ENCODE measurements at regions not wholly inside any gene's neighbourhood (a gene's known extent, or its start where the extent isn't known, plus 50 kb on each side); places are given as distances from the start of the nearest gene placed in this dataset.

GRCh38 chr3:177966493-177966892 lies 569.7 kb upstream of the KCNMB2 start (continued):
- TF ChIP-seq, protein P1, sequence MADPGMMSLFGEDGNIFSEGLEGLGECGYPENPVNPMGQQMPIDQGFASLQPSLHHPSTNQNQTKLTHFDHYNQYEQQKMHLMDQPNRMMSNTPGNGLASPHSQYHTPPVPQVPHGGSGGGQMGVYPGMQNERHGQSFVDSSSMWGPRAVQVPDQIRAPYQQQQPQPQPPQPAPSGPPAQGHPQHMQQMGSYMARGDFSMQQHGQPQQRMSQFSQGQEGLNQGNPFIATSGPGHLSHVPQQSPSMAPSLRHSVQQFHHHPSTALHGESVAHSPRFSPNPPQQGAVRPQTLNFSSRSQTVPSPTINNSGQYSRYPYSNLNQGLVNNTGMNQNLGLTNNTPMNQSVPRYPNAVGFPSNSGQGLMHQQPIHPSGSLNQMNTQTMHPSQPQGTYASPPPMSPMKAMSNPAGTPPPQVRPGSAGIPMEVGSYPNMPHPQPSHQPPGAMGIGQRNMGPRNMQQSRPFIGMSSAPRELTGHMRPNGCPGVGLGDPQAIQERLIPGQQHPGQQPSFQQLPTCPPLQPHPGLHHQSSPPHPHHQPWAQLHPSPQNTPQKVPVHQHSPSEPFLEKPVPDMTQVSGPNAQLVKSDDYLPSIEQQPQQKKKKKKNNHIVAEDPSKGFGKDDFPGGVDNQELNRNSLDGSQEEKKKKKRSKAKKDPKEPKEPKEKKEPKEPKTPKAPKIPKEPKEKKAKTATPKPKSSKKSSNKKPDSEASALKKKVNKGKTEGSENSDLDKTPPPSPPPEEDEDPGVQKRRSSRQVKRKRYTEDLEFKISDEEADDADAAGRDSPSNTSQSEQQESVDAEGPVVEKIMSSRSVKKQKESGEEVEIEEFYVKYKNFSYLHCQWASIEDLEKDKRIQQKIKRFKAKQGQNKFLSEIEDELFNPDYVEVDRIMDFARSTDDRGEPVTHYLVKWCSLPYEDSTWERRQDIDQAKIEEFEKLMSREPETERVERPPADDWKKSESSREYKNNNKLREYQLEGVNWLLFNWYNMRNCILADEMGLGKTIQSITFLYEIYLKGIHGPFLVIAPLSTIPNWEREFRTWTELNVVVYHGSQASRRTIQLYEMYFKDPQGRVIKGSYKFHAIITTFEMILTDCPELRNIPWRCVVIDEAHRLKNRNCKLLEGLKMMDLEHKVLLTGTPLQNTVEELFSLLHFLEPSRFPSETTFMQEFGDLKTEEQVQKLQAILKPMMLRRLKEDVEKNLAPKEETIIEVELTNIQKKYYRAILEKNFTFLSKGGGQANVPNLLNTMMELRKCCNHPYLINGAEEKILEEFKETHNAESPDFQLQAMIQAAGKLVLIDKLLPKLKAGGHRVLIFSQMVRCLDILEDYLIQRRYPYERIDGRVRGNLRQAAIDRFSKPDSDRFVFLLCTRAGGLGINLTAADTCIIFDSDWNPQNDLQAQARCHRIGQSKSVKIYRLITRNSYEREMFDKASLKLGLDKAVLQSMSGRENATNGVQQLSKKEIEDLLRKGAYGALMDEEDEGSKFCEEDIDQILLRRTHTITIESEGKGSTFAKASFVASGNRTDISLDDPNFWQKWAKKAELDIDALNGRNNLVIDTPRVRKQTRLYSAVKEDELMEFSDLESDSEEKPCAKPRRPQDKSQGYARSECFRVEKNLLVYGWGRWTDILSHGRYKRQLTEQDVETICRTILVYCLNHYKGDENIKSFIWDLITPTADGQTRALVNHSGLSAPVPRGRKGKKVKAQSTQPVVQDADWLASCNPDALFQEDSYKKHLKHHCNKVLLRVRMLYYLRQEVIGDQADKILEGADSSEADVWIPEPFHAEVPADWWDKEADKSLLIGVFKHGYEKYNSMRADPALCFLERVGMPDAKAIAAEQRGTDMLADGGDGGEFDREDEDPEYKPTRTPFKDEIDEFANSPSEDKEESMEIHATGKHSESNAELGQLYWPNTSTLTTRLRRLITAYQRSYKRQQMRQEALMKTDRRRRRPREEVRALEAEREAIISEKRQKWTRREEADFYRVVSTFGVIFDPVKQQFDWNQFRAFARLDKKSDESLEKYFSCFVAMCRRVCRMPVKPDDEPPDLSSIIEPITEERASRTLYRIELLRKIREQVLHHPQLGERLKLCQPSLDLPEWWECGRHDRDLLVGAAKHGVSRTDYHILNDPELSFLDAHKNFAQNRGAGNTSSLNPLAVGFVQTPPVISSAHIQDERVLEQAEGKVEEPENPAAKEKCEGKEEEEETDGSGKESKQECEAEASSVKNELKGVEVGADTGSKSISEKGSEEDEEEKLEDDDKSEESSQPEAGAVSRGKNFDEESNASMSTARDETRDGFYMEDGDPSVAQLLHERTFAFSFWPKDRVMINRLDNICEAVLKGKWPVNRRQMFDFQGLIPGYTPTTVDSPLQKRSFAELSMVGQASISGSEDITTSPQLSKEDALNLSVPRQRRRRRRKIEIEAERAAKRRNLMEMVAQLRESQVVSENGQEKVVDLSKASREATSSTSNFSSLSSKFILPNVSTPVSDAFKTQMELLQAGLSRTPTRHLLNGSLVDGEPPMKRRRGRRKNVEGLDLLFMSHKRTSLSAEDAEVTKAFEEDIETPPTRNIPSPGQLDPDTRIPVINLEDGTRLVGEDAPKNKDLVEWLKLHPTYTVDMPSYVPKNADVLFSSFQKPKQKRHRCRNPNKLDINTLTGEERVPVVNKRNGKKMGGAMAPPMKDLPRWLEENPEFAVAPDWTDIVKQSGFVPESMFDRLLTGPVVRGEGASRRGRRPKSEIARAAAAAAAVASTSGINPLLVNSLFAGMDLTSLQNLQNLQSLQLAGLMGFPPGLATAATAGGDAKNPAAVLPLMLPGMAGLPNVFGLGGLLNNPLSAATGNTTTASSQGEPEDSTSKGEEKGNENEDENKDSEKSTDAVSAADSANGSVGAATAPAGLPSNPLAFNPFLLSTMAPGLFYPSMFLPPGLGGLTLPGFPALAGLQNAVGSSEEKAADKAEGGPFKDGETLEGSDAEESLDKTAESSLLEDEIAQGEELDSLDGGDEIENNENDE (IDR thresholded peaks at IDR 0.05; ENCODE audit: insufficient replicate concordance, low read length) = no peak
- TF ChIP-seq TAF7 (optimal IDR thresholded peaks at IDR 0.05; ENCODE audit: borderline replicate concordance, low read depth, low read length) (no peak), NANOG (IDR thresholded peaks at IDR 0.05; ENCODE audit: insufficient read depth, low read depth, low read length, poor library complexity, severe bottlenecking) (no peak)
